HG03457 (cell line): ENCODE measurements at regions not wholly inside any gene's neighbourhood (a gene's known extent, or its start where the extent isn't known, plus 50 kb on each side); places are given as distances from the start of the nearest gene placed in this dataset.

ENCODE experiments used
- ATAC-seq: cut with Tn5 transposase; IDR thresholded peaks from one replicate; pipeline ENCODE4 v1.9.1; 2021; ENCODE audit warnings: moderate number of reproducible peaks; ENCODE audit not compliant: unreplicated experiment

- ATAC-seq = no peak
Measured at GRCh38 chr7:32266932-32267475, 196.8 kb upstream of the PDE1C start.

- no peak for ATAC-seq
Measured at GRCh38 chr7:32264702-32265284, 194.6 kb upstream of the PDE1C start.

GRCh38 chr7:32263611-32264010 is 193.4 kb upstream of the PDE1C start:
- ATAC-seq = no peak

- no peak for ATAC-seq
Measured at GRCh38 chr7:32262315-32262714, 192.1 kb upstream of the PDE1C start.

DNA sequence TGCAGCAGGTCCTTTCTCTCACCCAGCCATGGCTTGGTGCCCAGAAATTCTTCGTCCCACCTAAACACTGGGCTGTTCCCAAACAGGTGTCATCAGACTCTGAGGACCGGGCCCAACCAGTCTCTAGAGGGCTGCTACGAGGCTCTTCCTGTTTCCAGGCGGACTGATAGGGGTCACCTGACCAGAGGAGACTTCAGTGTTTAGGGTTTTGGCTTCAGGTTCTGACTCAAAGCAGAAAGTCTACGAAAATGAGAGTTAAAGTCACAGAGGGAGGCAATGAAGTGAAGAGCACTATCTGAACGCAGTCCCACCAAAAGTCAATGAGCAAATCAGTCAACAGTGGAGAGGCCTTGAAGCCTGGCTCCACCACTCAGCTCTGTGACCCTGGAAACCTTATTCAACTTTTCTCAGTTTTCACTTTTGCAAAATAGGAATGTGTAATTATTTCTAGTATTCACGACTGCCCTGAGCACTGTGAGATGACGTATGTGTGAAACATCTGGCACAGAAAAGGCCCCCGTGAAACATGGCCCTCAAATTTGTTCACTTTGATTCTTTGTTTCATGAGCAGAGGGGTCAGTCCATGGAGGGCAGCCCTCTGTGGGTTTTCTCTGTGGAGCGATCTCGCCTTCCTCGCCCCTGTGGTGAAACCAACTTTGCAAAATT is 189.9 kb upstream of the PDE1C start:
- peak; percentile 95 for ATAC-seq

- no peak for ATAC-seq
Measured at GRCh38 chr7:32258265-32258664, 188.1 kb upstream of the PDE1C start.

DNA sequence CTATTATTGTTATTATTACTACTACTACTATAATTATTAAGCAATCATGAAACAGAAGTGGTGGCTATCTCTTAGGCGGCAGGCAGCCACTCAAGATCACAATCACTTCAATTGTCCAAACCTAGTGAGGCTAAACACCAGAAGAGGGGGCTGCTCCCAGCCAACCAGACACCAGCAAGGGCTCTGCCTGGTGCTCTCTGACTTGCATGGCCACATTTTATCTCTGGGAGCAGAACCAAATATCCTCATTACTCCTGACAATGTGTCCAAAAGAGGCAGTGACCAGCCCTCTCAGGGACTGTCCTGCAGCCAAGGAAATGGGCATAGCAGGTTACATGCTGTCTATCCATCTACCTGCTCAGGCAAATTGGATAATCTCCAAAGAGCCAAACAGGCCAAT is 187.4 kb upstream of the PDE1C start:
- no peak for ATAC-seq

DNA sequence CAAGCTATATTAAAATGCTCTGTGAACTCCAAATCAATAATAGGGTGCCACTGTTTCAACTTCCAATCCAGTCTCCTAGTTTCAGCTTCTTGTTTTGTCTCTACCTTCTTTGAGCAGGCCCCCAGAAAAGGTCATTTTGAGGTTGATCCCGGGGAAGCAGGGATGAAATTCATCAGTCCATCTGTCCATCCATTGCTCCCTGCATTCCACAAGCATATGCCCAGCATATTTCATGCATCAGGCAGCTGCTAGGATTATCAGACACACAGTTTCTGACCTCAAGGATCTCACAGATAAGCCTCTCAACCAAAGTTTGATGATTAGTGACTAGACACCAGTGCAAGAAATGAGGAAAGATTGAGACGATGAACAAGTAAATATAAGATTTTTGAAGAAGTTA is 186.6 kb upstream of the PDE1C start:
- ATAC-seq = no peak

- no peak for ATAC-seq
Measured at GRCh38 chr7:32256376-32256775, 186.2 kb upstream of the PDE1C start.

GRCh38 chr7:32255036-32255435 is 184.8 kb upstream of the PDE1C start:
- no peak for ATAC-seq

GRCh38 chr7:32253299-32253698 is 183.1 kb upstream of the PDE1C start:
- no peak for ATAC-seq

GRCh38 chr7:32251659-32252058 is 181.5 kb upstream of the PDE1C start:
- ATAC-seq = no peak

DNA sequence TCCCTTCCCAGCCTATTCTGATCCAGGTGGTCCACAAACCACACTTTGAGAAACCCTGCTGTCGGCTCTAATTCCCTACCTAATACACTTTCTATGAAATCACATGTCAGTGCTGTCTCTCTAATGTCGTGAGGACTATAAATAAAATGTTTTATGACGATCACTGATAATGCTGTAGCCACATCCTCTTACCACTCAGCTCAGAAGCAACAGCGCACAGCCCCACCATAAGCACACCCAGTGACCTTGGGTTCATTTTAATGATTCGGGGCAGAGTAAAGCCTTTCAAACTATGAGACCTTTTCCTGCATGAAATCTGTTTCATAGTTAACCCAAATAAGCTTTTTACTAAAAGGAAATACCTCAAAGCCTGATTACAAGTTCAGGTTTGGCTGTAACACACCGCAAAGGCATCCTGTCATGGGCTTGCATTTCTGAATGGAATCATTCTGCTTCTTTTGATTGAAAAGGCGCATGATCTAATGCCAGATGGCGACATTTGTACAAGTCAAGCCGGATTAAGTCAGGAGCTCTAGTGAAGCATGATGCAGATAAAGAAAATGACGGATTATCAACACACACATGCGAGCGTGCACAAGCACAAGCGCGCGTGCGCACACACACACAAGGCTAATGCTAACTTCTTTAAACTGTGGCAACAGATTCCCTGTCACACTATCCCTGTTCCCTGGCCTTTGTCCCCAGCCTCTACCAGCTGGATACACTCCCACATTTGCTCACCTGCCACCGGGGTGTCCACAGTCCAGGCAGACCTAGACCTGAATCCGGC is 180.5 kb upstream of the PDE1C start:
- ATAC-seq = no peak

- no peak for ATAC-seq
Measured at GRCh38 chr7:32250003-32250402, 179.8 kb upstream of the PDE1C start.

- no peak for ATAC-seq
Measured at GRCh38 chr7:32248522-32248921, 178.3 kb upstream of the PDE1C start.

DNA sequence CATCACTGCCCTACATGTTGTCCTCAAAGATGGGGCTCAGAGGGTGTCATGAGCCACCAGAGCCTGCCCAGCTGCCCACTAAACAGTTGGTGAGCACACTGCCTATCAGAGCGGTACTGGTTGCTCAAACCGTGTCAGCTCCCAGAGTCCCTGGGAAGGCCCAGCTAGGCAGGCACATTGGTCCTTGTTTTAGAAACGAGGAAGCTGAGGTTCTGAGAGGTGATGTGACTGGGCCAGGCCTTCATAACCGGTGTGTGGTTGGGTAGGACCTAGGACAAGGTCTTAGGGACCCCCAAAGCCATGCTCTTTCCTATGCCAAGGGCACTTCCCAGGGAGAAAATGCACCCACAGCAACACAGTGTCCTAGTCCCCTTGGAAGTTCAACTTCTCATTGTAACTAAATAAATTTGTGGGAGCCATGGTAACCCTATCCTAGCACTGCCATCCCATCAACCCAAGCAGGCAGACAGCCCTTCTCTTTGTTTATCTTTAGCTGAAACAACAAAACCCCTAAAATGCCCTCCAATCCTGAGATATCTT is 174.7 kb upstream of the PDE1C start:
- no peak for ATAC-seq

DNA sequence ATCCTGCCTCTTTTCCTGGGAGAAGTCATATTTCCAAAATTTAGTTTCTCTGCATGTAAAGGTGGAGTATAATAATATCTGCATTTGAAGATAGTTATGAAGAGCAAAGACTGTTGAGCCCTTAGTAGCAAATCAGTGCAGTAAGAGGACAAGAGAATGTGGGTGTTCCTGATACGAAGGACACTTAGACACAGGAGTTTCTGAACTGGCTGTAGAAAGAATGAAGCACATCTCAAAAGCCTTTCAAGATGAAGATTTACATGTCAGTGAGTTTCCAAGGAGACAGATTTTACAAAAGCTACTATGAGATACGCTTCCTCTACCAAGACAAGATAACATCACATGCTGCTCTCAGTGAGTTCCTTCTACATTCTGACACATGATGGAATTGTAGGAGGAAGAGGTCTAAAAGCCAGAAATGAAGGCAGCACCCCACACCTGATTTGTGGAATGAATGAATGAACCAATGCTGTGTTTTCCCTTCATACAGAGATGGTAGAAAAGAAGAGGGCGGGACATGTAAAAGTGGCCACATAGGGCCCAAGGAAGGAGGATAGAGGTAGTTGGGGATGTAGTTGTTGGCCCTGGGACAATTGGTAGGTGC is 173.6 kb upstream of the PDE1C start:
- no peak for ATAC-seq

DNA sequence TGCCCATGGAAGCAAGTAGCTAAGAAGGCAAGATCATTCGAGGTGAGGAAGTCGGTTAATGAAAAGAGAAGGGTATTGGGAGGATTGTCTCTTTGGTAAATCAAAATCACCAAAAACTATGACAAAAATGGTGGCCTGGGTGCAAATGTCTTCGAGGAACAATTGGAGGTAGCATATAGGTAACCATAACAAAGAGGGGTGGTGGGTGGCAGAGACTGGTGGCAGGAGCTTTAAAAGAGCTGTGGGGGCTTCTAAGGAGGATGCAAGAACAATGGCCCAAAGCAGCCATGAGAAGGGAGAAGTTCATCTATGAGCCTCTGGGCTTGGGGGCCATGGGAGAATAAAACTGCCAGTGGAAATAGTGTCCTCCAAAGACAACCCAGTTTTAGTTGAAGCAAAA is 172.2 kb upstream of the PDE1C start:
- no peak for ATAC-seq

GRCh38 chr7:32241636-32242035 is 171.4 kb upstream of the PDE1C start:
- ATAC-seq = no peak

GRCh38 chr7:32239764-32240163 is 169.6 kb upstream of the PDE1C start:
- ATAC-seq = no peak

- no peak for ATAC-seq
Measured at GRCh38 chr7:32228601-32229000, 158.4 kb upstream of the PDE1C start.
